ENCODE measurements at regions not wholly inside any gene's neighbourhood (a gene's known extent, or its start where the extent isn't known, plus 50 kb on each side); places are given as distances from the start of the nearest gene placed in this dataset.

DNA sequence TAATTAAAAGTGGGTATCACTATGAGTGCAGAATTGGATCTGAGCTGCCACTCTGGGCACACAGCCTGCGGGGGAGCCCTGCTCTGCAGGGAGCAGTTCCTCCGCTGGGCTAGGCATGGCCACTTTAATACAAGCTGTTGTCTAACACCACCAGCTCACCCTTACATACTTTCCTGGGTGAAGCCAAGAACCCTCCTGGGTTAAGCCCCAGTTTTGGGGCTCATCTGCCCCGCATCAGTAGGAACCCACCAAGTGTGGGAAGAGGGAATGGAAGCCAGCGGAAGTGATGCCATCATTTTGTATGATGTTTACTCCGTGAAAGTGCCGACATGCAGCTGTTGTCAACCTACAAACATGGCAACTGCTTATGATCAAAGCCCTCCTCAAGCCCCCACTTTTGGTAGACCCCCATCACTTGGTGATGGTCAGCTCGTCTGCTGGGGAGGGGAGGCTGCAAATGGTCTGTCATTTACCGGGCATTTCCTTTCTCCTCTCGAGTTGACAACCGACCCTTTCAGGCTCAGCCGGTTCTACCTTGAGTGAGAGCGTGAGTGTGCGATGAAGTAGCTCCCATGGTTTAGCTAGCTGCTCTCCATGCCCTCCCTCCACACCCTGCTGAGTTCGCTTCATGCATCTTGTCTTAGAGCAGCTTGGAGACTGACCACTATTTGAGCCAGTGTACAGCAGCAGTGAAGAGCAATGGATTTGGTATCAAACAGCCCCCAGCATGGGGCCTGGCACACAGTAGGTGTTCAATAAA lies 95.3 kb upstream of the IER5L start:
- no peak for DNase-seq (ENCODE audit: low read depth in 1 of 2, low spot score in 2 of 2)
- Histone ChIP-seq H4K8ac (ENCODE audit: extremely low read depth, insufficient read depth, low read length) (no peak overlapping the region), H3K27me3 (replicated peaks in 1 of 4; ENCODE audit: control insufficient read depth in 3 of 4, extremely low read depth in 1 of 4, insufficient read depth in 3 of 4, low read length in 3 of 4) (peaks cover 0 to 2% (median 0%) of the 10 kb centered on the region in 4 experiments; a peak in 3 of 7 replicates), H4K20me1 (replicated peaks in 1 of 2; ENCODE audit: control insufficient read depth in 1 of 2, insufficient read depth in 2 of 2, low read length in 2 of 2) (no peaks in the 10 kb centered on the region), H3K23me2 (ENCODE audit: low read depth, low read length) (0 out of 2 replicates have a peak, but pooled peaks cover 3% of the 10 kb centered on the region), H3K36me3 (ENCODE audit: control insufficient read depth in 2 of 4, insufficient read depth in 4 of 4, low read length in 3 of 4) (no peaks in the 10 kb centered on the region), H2BK5ac (ENCODE audit: low read depth, low read length) (no peak overlapping the region), H3K9me3 (ENCODE audit: insufficient read depth in 2 of 2, low read depth in 1 of 2, low read length in 1 of 2) (no peaks in the 10 kb centered on the region), H2BK12ac (ENCODE audit: low read depth, low read length) (no peak overlapping the region), H3K14ac (ENCODE audit: insufficient read length) (no peak overlapping the region), H4K5ac (ENCODE audit: insufficient read length, low read depth, low read length) (no peak overlapping the region), H3K4me3 (ENCODE audit: extremely low read depth in 1 of 4, insufficient read depth in 2 of 4, low read depth in 3 of 4, low read length in 4 of 4) (no peak overlapping the region), H4K91ac (replicated peaks; ENCODE audit: insufficient read length, low read length) (no peak overlapping the region), H2AK5ac (ENCODE audit: low read depth, low read length) (no peak overlapping the region), H2BK15ac (ENCODE audit: low read length) (no peak overlapping the region), H3K4ac (replicated peaks; ENCODE audit: insufficient read length, low read depth, low read length) (no peak overlapping the region), H3K23ac (ENCODE audit: insufficient read length) (no peak overlapping the region), H3K9ac (replicated peaks in 1 of 4; ENCODE audit: extremely low read depth in 1 of 4, low read depth in 3 of 4, low read length in 3 of 4) (no peak overlapping the region), H3K56ac (replicated peaks; ENCODE audit: insufficient read length, low read depth, low read length) (no peak overlapping the region), H3K79me2 (ENCODE audit: control insufficient read depth in 1 of 2, insufficient read depth in 2 of 2, low read length in 2 of 2) (no peaks in the 10 kb centered on the region), H3K27ac (ENCODE audit: low read depth, low read length) (no peak overlapping the region), H3K4me1 (replicated peaks in 1 of 4; ENCODE audit: control insufficient read depth in 3 of 4, insufficient read depth in 4 of 4, low read length in 3 of 4) (peaks cover 0 to 22% (median 5%) of the 10 kb centered on the region in 4 experiments; a peak in 6 of 7 replicates), H3K18ac (ENCODE audit: extremely low read depth, low read length) (no peak overlapping the region), H2BK20ac (ENCODE audit: low read length) (no peak overlapping the region), H2AFZ (ENCODE audit: low read length) (no peak overlapping the region), H2BK120ac (replicated peaks; ENCODE audit: low read depth, low read length) (no peak overlapping the region), H3K79me1 (ENCODE audit: low read depth, low read length) (no peaks in the 10 kb centered on the region), H3K4me2 (ENCODE audit: insufficient read depth in 1 of 2, low read depth in 2 of 2, low read length in 2 of 2) (no peak overlapping the region)
- no peak for FAIRE-seq
- WGBS, 2 experiments (ENCODE audit: extremely low coverage in 1 of 2, insufficient coverage in 1 of 2, insufficient read length in 1 of 2, insufficient replicate concordance in 2 of 2, low coverage in 1 of 2, low lambda C conversion rate in 2 of 2, missing lambda C conversion rate in 1 of 2): 92% methylated on average over 13 of the region's 14 CpGs; no CpG with 5 or more reads in 1 of the 2 experiments
- TF ChIP-seq TCF12 (IDR thresholded peaks at IDR 0.05; ENCODE audit: low read depth, low read length) (no peak), TAF1 (IDR thresholded peaks at IDR 0.05; ENCODE audit: low read depth, low read length) (no peak), SP2 (IDR thresholded peaks at IDR 0.05; ENCODE audit: low read length) (no peak), SP4 (IDR thresholded peaks at IDR 0.05; ENCODE audit: low read length) (no peak), PHF8 (conservative IDR thresholded peaks at IDR 0.05; ENCODE audit: low read depth, low read length) (no peak), HDAC2 (IDR thresholded peaks at IDR 0.05; ENCODE audit: borderline replicate concordance in 1 of 2, low read depth in 2 of 2, low read length in 2 of 2) (no peak), RFX5 (IDR thresholded peaks at IDR 0.05; ENCODE audit: borderline replicate concordance, low read depth, low read length) (no peak)
- TF ChIP-seq, protein P1, sequence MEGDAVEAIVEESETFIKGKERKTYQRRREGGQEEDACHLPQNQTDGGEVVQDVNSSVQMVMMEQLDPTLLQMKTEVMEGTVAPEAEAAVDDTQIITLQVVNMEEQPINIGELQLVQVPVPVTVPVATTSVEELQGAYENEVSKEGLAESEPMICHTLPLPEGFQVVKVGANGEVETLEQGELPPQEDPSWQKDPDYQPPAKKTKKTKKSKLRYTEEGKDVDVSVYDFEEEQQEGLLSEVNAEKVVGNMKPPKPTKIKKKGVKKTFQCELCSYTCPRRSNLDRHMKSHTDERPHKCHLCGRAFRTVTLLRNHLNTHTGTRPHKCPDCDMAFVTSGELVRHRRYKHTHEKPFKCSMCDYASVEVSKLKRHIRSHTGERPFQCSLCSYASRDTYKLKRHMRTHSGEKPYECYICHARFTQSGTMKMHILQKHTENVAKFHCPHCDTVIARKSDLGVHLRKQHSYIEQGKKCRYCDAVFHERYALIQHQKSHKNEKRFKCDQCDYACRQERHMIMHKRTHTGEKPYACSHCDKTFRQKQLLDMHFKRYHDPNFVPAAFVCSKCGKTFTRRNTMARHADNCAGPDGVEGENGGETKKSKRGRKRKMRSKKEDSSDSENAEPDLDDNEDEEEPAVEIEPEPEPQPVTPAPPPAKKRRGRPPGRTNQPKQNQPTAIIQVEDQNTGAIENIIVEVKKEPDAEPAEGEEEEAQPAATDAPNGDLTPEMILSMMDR (IDR thresholded peaks at IDR 0.05; ENCODE audit: control extremely low read depth in 1 of 3, insufficient read depth in 1 of 3, low read depth in 1 of 3, low read length in 3 of 3): no peak
- ChIA-PET POLR2A (ENCODE audit: partially characterized antibody) (no interaction called here), CTCF (ENCODE audit: partially characterized antibody) (interaction anchor here (0.9 to 1.6 kb wide), 5 partner anchors 9 to 141 kb away, joined by 3 to 6 read pairs (median 4); no protein-coding TSS in a partner anchor)
